Kidney capillary endothelial cell (primary cell): ENCODE measurements at regions not wholly inside any gene's neighbourhood (a gene's known extent, or its start where the extent isn't known, plus 50 kb on each side); places are given as distances from the start of the nearest gene placed in this dataset.
"Not testable (repeated sequence)": the region's sequence is repeated elsewhere in the genome, so short reads cannot be mapped to it uniquely, and the experiment has no call there.

Source experiments
- DNase-seq: peaks from one replicate; pipeline ENCODE4 v3.0.0-alpha.2; 2018; ENCODE audit warnings: low spot score

DNA sequence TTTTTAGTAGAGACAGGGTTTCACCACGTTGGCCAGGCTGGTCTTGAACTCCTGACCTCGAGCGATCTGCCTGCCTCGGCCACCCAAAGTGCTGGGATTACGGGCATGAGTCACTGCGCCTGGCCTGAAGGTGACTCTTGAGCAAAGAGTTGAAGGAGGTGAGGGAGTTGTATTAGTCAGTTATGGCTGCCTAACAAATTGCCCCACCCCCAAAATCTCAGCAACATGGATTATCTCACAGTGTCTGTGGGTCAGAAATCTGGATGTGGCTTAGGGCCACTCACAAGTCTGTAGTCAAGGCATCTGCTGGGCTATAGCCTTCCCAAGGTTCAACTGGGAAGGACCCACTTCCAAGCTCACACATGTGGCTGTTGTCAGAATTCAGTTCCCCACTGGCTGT is 52.8 kb upstream of the ADGRE5 start:
- no peak for DNase-seq

DNA sequence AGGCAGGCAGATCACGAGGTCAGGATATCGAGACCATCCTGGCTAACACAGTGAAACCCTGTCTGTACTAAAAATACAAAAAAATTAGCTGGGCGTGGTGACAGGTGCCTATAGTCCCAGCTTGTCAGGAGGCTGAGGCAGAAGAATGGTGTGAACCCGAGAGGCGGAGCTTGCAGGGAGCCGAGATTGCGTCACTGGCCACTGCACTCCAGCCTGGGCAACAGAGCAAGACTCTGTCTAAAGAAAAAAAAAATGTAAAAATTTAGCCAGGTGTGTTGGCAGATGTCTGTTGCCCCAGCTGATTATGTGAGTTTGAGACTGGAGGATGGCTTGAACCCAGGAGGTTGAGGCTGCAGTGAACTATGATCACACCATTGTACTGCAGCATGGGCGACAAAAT is 54.2 kb upstream of the ADGRE5 start:
- not testable (repeated sequence) for DNase-seq

DNA sequence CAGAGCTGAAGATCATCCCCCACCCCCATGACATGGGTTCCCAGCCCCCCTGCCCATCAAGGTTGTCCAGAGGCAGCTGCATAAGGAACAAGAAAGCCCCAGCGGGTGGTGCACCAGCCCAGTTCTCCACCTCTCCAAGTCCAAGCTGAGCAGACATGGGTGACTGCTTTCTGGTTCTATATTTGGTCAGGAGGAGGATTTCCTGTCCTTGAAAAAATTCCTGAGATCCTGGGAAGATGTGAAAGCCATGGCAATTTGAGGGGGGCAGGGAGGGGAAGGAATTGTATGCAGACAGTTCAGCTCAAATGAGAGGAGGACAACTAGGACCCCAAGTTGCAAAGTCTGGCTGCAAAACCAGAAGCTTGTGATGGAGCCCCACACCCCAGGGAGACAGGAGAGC is 55.4 kb upstream of the ADGRE5 start:
- DNase-seq = peak; percentile 36

GRCh38 chr19:14325134-14325533 is 56.1 kb upstream of the ADGRE5 start:
- DNase-seq = no peak

DNA sequence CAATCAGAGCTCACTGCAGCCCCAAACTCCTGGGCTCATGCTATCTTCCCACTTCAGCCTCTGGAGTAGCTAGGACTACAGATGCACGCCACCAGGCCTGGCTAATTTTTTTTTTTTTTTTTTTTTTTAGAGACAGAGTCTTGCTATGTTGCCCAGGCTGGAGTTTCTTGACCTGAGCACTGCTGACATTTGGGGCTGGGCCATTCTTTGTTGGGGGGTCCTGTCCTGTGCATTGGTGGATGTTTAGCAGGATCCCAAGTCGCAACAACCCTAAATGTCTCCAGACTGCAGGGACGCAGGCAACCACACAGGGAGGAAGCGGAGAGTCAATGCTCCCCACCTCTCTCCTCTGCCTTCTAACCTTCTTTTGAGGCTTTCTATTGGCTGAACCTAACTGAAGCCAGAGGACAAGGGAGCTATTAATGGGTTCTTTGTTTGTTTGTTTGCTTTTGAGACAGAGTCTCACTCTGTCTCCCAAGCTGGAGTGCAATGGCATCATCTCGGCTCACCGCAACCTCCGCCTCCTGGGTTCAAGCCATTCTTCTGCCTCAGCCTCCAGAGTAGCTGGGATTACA is 58.3 kb upstream of the ADGRE5 start:
- no peak for DNase-seq

GRCh38 chr19:14320253-14320652 is 61.0 kb upstream of the ADGRE5 start:
- DNase-seq = no peak

GRCh38 chr19:14319720-14320119 is 61.5 kb upstream of the ADGRE5 start:
- DNase-seq = not testable (repeated sequence)

GRCh38 chr19:14318873-14319272 is 62.4 kb upstream of the ADGRE5 start:
- no peak for DNase-seq

- DNase-seq = no peak
Observed at GRCh38 chr19:14317157-14317556, 64.1 kb upstream of the ADGRE5 start.

DNA sequence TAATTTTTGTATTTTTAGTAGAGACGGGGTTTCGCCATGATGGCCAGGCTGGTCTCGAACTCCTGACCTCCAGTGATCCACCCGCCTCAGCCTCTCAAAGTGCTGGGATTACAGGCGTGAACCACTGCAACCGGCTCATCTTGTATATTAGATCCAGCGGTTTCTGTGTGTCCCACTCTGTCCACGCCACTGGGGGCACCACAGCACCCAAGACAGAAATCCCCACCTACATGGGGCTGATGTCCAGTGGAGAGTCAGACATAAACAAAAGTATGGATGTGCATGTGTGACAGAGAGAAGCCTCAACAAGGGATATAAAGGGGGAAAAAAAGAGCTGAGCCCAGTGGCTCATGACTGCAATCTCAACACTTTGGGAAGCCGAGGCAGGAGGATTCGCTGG is 65.8 kb upstream of the ADGRE5 start:
- no peak for DNase-seq

- DNase-seq = no peak
Observed at GRCh38 chr19:14310055-14310454, 71.2 kb upstream of the ADGRE5 start.

DNA sequence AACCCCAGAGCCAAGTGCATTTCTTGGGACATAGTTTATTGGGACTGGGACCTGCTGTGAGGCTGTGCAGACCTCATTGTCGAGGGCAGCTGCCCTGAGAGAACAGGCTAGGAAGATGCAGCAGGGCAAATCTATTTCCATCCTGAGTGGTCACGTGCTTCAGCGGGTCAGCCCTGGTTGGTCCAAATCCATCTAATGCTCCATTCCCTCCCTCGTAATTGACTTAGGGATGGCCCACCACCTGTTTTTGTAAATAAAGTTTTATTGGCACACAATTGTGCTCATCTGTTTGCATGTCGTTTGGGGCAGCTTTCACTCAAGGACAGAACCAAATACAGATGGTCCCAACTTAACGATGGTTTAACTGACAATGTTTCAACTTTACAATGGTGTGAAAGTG is 75.5 kb upstream of the ADGRE5 start:
- DNase-seq = no peak

- DNase-seq = no peak
Observed at GRCh38 chr19:14301150-14301549, 80.1 kb upstream of the ADGRE5 start.

DNA sequence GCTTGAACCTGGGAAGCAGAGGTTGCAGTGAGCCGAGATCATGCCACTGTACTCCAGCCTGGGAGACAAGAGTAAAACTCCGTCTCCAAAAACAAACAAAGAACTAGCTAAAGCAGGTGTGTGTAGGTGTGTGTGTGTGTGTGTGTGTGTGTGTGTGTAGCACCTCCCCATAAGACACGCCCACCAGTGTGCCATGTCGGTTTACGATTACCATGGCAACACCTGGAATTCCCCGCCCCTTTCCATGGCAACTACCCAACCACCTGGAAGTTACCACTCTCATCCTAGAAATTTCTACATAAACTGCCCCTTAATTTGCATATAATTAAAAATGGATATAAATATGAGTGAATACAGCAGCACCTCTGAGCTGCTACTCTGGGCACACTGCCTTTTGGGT is 80.9 kb upstream of the ADGRE5 start:
- no peak for DNase-seq

DNA sequence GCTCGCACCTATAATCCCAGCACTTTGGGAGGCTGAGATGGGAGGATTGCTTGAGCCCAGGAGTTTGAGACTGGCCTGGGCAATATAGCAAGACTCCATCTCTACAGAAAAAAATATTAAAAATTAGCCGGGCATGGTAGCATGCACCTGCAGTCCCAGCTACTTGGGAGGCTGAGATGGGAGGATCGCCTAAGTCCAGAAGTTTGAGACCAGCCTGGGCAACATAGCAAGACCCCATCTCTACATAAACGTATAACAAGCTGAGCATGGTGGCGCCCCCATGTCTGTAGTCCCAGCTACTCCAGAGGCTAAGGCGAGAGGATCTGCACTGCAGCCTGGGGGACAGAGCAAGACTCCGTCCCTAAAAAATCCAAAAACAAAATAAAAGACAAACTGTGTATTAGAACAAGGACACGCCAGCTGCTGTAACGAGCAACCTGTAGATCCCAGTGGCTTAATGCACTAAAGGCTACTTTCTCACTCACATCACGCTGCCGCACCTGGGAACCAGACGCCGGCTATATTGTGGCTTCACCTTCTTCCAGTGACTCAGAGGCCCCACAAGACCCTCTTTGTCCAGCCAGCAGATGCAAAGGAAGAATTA is 81.9 kb upstream of the ADGRE5 start:
- DNase-seq = not testable (repeated sequence)

DNA sequence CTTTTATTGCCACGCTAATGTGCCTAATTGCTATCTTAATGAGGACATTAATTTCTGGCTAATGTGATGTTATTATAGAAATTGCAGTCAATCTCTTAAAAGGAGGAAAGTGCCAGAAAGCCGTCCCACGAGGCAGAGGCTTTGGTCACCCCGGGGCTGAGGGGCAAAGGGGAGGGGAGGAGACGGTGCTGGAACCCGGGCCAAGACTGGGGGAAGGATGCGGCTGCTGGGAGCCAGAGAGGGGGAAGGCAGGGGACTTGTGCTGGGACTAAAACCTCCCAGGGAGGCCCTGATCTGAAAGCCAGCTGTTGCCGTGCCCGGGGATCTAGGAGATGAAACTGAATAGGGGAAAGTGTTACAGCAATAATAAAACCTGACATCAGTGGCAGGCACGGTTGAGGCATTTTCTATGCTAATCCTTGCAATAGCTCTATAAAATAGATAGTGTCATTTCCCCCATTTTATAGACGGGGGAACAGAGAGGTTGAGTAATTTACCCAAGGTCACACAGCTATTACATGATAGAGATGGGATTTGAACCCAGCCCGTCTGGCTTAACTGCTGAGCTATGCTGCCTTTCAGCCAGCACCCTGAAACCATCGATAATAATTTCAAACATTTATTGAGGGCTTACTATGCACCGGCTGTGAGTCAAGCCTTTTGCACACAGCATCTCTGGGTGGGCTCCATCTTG is 83.2 kb upstream of the ADGRE5 start:
- not testable (repeated sequence) for DNase-seq

DNA sequence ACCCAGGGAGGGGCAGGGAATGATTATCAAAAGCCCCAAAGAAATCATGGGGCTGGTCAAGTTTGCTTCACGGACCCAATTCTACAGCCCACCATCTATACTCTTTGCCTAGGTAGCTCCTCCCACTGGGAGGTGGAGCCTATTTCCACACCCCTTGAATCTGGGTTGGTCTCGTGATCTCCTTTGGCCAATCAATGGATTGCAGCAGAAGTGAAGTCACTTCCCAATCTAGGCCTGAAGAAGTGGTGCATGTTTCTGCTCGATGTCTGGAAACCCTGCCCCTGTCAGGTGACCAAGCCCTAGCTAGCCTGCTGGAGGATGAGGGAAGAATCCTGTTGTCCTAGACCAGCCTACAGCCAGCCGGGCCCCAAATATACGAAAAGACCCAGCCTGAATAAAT is 86.3 kb upstream of the ADGRE5 start:
- DNase-seq = not testable (repeated sequence)

DNA sequence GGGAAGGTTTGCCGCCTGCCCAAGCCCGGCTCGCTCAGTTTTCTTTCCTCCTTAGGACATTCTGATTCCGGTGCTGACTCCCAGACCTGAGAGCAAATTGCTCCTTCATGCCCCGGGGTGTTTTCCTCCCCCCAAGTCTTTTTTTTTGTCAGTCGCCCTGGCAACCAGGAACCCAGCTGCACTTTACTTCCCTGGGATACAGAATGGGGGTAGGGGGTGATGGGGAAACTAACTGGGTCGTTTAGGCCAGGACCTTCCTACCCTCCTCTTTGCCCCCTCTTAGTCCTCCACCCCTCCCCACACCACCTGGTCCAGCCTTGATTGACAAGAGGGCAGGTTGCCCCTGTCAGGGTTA is 87.5 kb upstream of the ADGRE5 start:
- DNase-seq = not testable (repeated sequence)

DNA sequence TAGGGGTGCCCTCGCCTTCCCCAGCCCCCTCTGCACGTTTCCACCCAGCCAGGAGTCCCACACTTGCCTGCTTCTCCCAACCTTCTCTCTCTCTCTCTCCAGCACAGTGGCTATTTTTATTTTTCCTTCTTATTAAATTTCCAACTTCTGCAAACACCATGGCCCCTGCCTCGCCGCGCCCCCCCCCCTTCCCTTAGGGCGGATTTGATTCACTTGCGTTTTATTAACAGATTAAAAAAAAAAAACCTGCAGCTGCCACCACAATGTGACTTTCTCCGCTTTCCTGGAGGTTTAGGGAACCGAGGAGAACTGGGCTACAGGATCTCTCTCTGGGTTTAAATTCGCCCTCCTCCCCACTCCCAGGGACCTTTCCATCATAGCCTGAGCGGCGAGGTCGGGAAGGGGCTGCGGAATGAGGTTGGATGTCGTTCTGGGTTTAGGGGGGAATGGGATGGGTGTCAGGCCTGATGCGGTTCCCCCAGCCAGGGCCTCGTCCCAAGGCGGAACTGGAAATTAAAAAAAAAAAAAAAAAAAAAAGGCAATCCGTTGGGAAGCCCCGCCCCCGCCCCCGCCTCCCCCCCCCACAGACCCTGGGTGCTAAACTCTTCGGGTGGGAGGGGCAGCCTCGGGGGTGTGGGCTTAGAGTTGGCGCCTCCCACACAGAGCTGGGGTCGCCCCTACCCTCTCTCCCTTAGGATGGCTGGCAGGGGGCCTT is 87.3 kb upstream of the ADGRL1 start:
- not testable (repeated sequence) for DNase-seq

DNA sequence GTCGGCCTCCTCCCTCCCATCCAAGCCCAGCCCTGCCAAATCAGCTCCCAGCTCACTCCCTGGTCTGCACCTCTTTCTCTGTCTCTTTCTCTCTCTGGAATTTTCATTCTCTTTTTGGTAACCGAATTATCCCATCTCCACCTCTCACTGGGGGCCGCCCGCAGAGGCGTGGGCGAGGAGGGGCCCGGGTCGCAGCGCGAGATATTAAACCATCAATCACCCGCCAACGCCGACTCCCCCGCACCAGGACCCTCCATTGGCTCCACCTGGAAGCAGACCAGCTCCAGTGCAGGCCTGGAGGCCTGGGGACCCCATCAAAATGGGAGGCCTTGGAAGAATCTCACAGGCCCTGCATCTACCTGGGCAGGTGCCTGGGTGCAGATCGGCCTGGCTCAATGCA is 83.8 kb upstream of the ADGRL1 start:
- not testable (repeated sequence) for DNase-seq

GRCh38 chr19:14287837-14288236 is 81.9 kb upstream of the ADGRL1 start:
- DNase-seq = not testable (repeated sequence)

DNA sequence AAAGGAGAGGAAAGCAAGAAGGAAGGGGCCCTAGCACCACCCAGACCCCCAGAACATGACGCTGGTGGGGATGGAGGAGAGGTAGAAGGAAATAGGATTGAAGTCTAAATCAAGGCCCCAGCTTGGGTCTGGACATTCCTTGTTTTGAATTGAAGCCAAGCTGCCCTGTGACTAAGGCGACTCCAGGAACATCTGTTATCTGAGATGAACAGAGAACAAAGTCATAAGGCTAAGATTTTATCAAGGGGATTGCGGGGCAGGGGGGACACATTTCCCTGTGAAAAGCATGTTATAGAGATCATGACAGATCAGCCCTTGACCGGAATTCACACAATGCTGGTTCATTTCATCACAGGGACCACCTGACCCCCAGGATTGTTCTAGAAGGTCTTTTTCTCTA is 80.6 kb upstream of the ADGRL1 start:
- DNase-seq = not testable (repeated sequence)

- not testable (repeated sequence) for DNase-seq
Observed at GRCh38 chr19:14285726-14286125, 79.8 kb upstream of the ADGRL1 start.
